ENCODE measurements at regions not wholly inside any gene's neighbourhood (a gene's known extent, or its start where the extent isn't known, plus 50 kb on each side); places are given as distances from the start of the nearest gene placed in this dataset.

DNA sequence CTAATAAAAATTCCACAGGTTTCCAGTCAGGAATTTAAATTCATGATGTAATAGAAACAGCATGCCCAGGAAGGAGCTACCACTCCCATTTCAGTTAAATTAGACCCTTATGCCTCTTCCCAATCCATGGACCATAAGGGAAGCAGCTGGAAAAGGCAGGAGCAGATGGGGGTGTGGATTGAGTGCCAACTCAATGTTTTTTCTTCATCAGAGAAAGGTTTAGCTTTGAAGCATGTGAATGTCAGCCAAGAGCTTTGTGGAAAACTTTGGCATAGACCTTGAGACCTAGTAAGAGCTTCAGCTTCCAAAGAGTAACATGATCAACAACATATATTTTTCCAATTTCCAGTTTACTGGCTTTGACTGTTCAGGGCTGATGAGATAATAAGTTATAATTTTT, 2139.9 kb downstream of the PCDH9 start:
- Histone ChIP-seq H3K36me3 (ENCODE audit: control insufficient read depth in 4 of 4, insufficient read depth in 3 of 4, low read depth in 1 of 4, low read length in 3 of 4) (no peaks in the 10 kb centered on the region), H3K9ac (ENCODE audit: low read depth in 1 of 2, low read length in 2 of 2) (no peak overlapping the region), H3K27me3 (ENCODE audit: control insufficient read depth in 4 of 4, insufficient read depth in 4 of 4, low read length in 3 of 4) (no peaks in the 10 kb centered on the region), H3K4me3 (ENCODE audit: low read depth in 1 of 3, low read length in 3 of 3) (no peak overlapping the region), H3K4me1 (ENCODE audit: control insufficient read depth in 4 of 4, insufficient read depth in 4 of 4, low read length in 3 of 4) (no peaks in the 10 kb centered on the region), H3K27ac (ENCODE audit: low read depth in 1 of 2, low read length in 2 of 2) (no peak overlapping the region), H3K9me3 (ENCODE audit: control insufficient read depth in 4 of 4, low read length in 3 of 4) (no peaks in the 10 kb centered on the region)
- TF ChIP-seq FOXA2 (IDR thresholded peaks at IDR 0.05) = no peak
- TF ChIP-seq, protein P1, sequence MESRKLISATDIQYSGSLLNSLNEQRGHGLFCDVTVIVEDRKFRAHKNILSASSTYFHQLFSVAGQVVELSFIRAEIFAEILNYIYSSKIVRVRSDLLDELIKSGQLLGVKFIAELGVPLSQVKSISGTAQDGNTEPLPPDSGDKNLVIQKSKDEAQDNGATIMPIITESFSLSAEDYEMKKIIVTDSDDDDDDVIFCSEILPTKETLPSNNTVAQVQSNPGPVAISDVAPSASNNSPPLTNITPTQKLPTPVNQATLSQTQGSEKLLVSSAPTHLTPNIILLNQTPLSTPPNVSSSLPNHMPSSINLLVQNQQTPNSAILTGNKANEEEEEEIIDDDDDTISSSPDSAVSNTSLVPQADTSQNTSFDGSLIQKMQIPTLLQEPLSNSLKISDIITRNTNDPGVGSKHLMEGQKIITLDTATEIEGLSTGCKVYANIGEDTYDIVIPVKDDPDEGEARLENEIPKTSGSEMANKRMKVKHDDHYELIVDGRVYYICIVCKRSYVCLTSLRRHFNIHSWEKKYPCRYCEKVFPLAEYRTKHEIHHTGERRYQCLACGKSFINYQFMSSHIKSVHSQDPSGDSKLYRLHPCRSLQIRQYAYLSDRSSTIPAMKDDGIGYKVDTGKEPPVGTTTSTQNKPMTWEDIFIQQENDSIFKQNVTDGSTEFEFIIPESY (IDR thresholded peaks at IDR 0.05) = no peak
- no peak for TF ChIP-seq GABPA (IDR thresholded peaks at IDR 0.05 in 1 of 2, conservative IDR thresholded peaks at IDR 0.05 in 1 of 2)
- TF ChIP-seq FOXA1 (IDR thresholded peaks at IDR 0.05) = no peak
- DNase-seq (ENCODE audit: low spot score) = no peak

DNA sequence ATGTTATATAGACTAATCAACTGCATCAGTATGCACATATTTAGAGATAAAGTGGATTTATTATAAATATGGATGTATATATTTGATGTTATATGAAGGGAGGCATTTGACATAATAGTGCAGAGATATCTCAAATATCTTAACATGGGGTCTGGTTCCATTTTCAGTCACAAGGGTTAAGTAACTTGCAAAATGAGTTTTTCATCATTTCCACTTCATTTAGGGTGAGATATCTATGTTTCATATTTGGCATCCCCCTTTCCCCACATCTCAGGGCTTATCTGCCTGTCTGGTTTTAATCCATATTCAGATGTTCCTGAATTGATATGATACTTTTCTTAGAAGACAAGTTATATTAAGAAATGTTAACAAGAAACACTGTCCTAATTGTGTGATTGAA, 2141.2 kb downstream of the PCDH9 start:
- Histone ChIP-seq H3K4me3 (ENCODE audit: low read depth in 1 of 3, low read length in 3 of 3) (no peak overlapping the region), H3K9me3 (ENCODE audit: control insufficient read depth in 4 of 4, low read length in 3 of 4) (no peaks in the 10 kb centered on the region), H3K9ac (ENCODE audit: low read depth in 1 of 2, low read length in 2 of 2) (no peak overlapping the region), H3K36me3 (ENCODE audit: control insufficient read depth in 4 of 4, insufficient read depth in 3 of 4, low read depth in 1 of 4, low read length in 3 of 4) (no peaks in the 10 kb centered on the region), H3K27me3 (ENCODE audit: control insufficient read depth in 4 of 4, insufficient read depth in 4 of 4, low read length in 3 of 4) (no peaks in the 10 kb centered on the region), H3K4me1 (ENCODE audit: control insufficient read depth in 4 of 4, insufficient read depth in 4 of 4, low read length in 3 of 4) (no peaks in the 10 kb centered on the region), H3K27ac (ENCODE audit: low read depth in 1 of 2, low read length in 2 of 2) (no peak overlapping the region)
- no peak for DNase-seq (ENCODE audit: low spot score)
- no peak for TF ChIP-seq NR2F2 (IDR thresholded peaks at IDR 0.05)
- TF ChIP-seq YY1 (IDR thresholded peaks at IDR 0.05) = no peak
- TF ChIP-seq RAD21 (IDR thresholded peaks at IDR 0.05) = no peak

DNA sequence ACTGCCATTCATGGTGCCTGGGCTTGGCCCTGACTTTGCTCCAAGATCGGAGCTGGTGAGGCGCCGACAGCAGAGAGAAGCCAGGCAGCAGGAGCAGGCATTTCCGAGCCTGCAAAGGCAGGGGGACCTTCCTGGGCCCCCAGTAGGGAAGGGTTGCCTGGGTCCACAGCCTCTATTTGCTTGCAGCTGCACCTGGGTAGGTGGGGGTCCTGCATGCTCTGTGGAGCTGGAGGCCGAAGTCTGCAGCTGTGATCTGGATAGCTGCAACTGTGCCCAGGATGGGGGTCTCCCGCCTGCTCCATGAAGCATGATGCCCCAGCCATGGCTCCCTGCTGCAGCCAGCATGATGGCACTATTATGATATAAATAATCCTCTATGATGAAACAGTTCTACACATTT, 2144.2 kb downstream of the PCDH9 start:
- Histone ChIP-seq H3K4me3 (ENCODE audit: low read depth in 1 of 3, low read length in 3 of 3) (no peak overlapping the region), H3K27me3 (ENCODE audit: control insufficient read depth in 4 of 4, insufficient read depth in 4 of 4, low read length in 3 of 4) (no peaks in the 10 kb centered on the region), H3K4me1 (ENCODE audit: control insufficient read depth in 4 of 4, insufficient read depth in 4 of 4, low read length in 3 of 4) (no peaks in the 10 kb centered on the region), H3K36me3 (ENCODE audit: control insufficient read depth in 4 of 4, insufficient read depth in 3 of 4, low read depth in 1 of 4, low read length in 3 of 4) (no peaks in the 10 kb centered on the region), H3K9ac (ENCODE audit: low read depth in 1 of 2, low read length in 2 of 2) (no peak overlapping the region), H3K9me3 (ENCODE audit: control insufficient read depth in 4 of 4, low read length in 3 of 4) (no peaks in the 10 kb centered on the region), H3K27ac (ENCODE audit: low read depth in 1 of 2, low read length in 2 of 2) (no peak overlapping the region)
- DNase-seq (ENCODE audit: low spot score) = no peak
- TF ChIP-seq, protein P2, sequence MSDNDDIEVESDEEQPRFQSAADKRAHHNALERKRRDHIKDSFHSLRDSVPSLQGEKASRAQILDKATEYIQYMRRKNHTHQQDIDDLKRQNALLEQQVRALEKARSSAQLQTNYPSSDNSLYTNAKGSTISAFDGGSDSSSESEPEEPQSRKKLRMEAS (IDR thresholded peaks at IDR 0.05) = no peak
- TF ChIP-seq, protein P3, sequence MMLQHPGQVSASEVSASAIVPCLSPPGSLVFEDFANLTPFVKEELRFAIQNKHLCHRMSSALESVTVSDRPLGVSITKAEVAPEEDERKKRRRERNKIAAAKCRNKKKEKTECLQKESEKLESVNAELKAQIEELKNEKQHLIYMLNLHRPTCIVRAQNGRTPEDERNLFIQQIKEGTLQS (IDR thresholded peaks at IDR 0.05) = no peak
- TF ChIP-seq, protein P1 (IDR thresholded peaks at IDR 0.05) = no peak
- TF ChIP-seq SP1 (IDR thresholded peaks at IDR 0.05) (no peak), EGR1 (IDR thresholded peaks at IDR 0.05; ENCODE audit: low read depth in 2 of 2) (no peak), NR2F2 (IDR thresholded peaks at IDR 0.05) (no peak), FOXA2 (IDR thresholded peaks at IDR 0.05) (no peak), RXRA (IDR thresholded peaks at IDR 0.05) (no peak), GABPA (IDR thresholded peaks at IDR 0.05 in 1 of 2, conservative IDR thresholded peaks at IDR 0.05 in 1 of 2) (no peak), JUND (IDR thresholded peaks at IDR 0.05) (no peak), FOXA1 (IDR thresholded peaks at IDR 0.05) (no peak), TAF1 (conservative IDR thresholded peaks at IDR 0.05) (no peak), YY1 (IDR thresholded peaks at IDR 0.05) (no peak)
- TF ChIP-seq, protein P4, sequence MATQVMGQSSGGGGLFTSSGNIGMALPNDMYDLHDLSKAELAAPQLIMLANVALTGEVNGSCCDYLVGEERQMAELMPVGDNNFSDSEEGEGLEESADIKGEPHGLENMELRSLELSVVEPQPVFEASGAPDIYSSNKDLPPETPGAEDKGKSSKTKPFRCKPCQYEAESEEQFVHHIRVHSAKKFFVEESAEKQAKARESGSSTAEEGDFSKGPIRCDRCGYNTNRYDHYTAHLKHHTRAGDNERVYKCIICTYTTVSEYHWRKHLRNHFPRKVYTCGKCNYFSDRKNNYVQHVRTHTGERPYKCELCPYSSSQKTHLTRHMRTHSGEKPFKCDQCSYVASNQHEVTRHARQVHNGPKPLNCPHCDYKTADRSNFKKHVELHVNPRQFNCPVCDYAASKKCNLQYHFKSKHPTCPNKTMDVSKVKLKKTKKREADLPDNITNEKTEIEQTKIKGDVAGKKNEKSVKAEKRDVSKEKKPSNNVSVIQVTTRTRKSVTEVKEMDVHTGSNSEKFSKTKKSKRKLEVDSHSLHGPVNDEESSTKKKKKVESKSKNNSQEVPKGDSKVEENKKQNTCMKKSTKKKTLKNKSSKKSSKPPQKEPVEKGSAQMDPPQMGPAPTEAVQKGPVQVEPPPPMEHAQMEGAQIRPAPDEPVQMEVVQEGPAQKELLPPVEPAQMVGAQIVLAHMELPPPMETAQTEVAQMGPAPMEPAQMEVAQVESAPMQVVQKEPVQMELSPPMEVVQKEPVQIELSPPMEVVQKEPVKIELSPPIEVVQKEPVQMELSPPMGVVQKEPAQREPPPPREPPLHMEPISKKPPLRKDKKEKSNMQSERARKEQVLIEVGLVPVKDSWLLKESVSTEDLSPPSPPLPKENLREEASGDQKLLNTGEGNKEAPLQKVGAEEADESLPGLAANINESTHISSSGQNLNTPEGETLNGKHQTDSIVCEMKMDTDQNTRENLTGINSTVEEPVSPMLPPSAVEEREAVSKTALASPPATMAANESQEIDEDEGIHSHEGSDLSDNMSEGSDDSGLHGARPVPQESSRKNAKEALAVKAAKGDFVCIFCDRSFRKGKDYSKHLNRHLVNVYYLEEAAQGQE (IDR thresholded peaks at IDR 0.05) = no peak
- 82% methylated on average over 6 of the region's 6 CpGs for WGBS

Data from liver (tissue), 7 donors.